ENCODE measurements at regions not wholly inside any gene's neighbourhood (a gene's known extent, or its start where the extent isn't known, plus 50 kb on each side); places are given as distances from the start of the nearest gene placed in this dataset.

GRCh38 chr2:217617616-217618022 is 385.2 kb downstream of the TNS1 start:
- no peak overlapping the region for H3K4me3 ChIP-seq (ENCODE audit: low read depth, low read length)
- no peak for DNase-seq (ENCODE audit: low read depth, low spot score)
- TF ChIP-seq, protein P1, sequence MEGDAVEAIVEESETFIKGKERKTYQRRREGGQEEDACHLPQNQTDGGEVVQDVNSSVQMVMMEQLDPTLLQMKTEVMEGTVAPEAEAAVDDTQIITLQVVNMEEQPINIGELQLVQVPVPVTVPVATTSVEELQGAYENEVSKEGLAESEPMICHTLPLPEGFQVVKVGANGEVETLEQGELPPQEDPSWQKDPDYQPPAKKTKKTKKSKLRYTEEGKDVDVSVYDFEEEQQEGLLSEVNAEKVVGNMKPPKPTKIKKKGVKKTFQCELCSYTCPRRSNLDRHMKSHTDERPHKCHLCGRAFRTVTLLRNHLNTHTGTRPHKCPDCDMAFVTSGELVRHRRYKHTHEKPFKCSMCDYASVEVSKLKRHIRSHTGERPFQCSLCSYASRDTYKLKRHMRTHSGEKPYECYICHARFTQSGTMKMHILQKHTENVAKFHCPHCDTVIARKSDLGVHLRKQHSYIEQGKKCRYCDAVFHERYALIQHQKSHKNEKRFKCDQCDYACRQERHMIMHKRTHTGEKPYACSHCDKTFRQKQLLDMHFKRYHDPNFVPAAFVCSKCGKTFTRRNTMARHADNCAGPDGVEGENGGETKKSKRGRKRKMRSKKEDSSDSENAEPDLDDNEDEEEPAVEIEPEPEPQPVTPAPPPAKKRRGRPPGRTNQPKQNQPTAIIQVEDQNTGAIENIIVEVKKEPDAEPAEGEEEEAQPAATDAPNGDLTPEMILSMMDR (IDR thresholded peaks at IDR 0.05; ENCODE audit: low read depth, low read length): no peak
- in situ Hi-C loops (cut with HindIII; ENCODE audit: low sequenced_read_pairs): no loop called here

DNA sequence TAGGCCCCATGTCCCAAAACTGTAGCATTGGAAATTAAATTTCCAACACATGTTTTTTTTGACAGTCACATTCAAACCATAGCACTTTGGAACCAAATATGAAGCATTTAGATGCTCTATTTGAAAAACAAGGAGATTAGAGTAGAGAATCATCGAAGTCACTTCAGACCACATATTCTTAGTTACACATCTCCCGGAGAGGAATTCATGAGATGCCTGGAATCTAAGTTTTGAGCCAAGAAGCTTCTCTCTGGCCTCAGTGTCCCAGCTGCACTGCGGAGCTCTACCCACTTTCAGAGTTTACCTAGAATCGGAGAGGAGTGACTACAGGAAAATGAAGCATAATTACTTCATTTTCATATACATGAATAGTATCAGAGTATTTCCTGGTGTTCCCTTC is 385.9 kb downstream of the TNS1 start:
- in situ Hi-C loops (cut with HindIII; ENCODE audit: low sequenced_read_pairs): no loop called here
- DNase-seq (ENCODE audit: low read depth, low spot score): peak; percentile 8
- TF ChIP-seq, protein P1 (IDR thresholded peaks at IDR 0.05; ENCODE audit: low read depth, low read length): no peak
- no peak overlapping the region for H3K4me3 ChIP-seq (ENCODE audit: low read depth, low read length)

GRCh38 chr2:217615171-217615570 is 387.6 kb downstream of the TNS1 start:
- in situ Hi-C loops (cut with HindIII; ENCODE audit: low sequenced_read_pairs): no loop called here
- H3K4me3 ChIP-seq (ENCODE audit: low read depth, low read length): no peak overlapping the region
- DNase-seq (ENCODE audit: low read depth, low spot score): no peak
- TF ChIP-seq, protein P1 (IDR thresholded peaks at IDR 0.05; ENCODE audit: low read depth, low read length): no peak

- in situ Hi-C loops (cut with HindIII; ENCODE audit: low sequenced_read_pairs): no loop called here
- TF ChIP-seq, protein P1 (IDR thresholded peaks at IDR 0.05; ENCODE audit: low read depth, low read length): no peak
- no peak for DNase-seq (ENCODE audit: low read depth, low spot score)
- no peak overlapping the region for H3K4me3 ChIP-seq (ENCODE audit: low read depth, low read length)
Observed at GRCh38 chr2:217614498-217614897, 388.3 kb downstream of the TNS1 start.

DNA sequence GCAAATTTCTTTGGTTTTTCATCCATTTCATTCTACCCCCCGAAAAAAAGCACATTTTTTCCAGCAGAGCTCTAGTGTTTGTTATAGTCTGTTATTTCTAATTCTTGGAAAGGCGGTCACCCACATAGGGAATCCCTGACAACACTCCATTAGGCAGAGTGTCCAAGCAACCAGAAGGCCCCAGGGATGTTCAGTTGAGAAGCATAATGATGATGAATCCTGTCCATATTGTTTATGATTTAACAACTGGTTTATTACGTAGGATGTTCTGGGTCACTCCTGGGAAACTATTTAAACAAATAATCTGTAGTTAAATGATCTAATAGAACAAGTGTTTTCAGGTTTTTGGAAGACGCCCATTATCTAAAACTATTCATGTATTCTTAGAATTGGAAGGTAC is 388.7 kb downstream of the TNS1 start:
- H3K4me3 ChIP-seq (ENCODE audit: low read depth, low read length): no peak overlapping the region
- TF ChIP-seq, protein P1 (IDR thresholded peaks at IDR 0.05; ENCODE audit: low read depth, low read length): no peak
- in situ Hi-C loops (cut with HindIII; ENCODE audit: low sequenced_read_pairs): no loop called here

GRCh38 chr2:217612920-217613319 is 389.9 kb downstream of the TNS1 start:
- in situ Hi-C loops (cut with HindIII; ENCODE audit: low sequenced_read_pairs): no loop called here
- H3K4me3 ChIP-seq (ENCODE audit: low read depth, low read length): no peak overlapping the region
- TF ChIP-seq, protein P1 (IDR thresholded peaks at IDR 0.05; ENCODE audit: low read depth, low read length): no peak
- no peak for DNase-seq (ENCODE audit: low read depth, low spot score)

More for the DNA sequence above, 388.7 kb downstream of the TNS1 start:
- DNase-seq (ENCODE audit: low read depth, low spot score): no peak

GRCh38 chr2:217612211-217612610 is 390.6 kb downstream of the TNS1 start:
- DNase-seq (ENCODE audit: low read depth, low spot score): no peak
- H3K4me3 ChIP-seq (ENCODE audit: low read depth, low read length): no peak overlapping the region
- in situ Hi-C loops (cut with HindIII; ENCODE audit: low sequenced_read_pairs): no loop called here
- TF ChIP-seq, protein P1 (IDR thresholded peaks at IDR 0.05; ENCODE audit: low read depth, low read length): no peak

Measured in astrocyte of the spinal cord (primary cell).